ENCODE measurements at regions not wholly inside any gene's neighbourhood (a gene's known extent, or its start where the extent isn't known, plus 50 kb on each side); places are given as distances from the start of the nearest gene placed in this dataset.

DNA sequence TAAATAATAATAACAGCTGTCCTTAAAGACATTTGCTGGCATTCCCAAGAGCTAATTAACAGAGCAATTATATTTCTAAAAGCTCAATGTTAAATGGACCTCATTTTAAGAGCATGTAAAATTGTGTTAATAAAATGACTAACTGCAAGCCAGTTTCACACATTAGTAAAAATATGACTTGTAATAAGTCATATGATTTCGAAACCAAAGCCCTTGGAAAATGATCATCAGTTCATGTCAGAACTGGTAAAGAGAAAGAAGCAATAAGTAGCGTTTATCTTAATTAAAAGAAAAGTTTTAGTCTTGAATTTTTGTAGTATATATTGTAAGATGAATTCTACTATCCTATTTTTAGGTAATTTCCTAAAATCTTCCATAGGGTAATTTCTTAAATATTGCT is 310.7 kb downstream of the CNTN3 start:
- no peaks in the 10 kb centered on the region for H4K20me1 ChIP-seq (ENCODE audit: insufficient read depth)
- POLR2A ChIA-PET, result no interaction called here
- no peak overlapping the region for H3K27ac ChIP-seq (ENCODE audit: low read depth in 2 of 2, low read length in 1 of 2)
- TF ChIP-seq, protein P1, sequence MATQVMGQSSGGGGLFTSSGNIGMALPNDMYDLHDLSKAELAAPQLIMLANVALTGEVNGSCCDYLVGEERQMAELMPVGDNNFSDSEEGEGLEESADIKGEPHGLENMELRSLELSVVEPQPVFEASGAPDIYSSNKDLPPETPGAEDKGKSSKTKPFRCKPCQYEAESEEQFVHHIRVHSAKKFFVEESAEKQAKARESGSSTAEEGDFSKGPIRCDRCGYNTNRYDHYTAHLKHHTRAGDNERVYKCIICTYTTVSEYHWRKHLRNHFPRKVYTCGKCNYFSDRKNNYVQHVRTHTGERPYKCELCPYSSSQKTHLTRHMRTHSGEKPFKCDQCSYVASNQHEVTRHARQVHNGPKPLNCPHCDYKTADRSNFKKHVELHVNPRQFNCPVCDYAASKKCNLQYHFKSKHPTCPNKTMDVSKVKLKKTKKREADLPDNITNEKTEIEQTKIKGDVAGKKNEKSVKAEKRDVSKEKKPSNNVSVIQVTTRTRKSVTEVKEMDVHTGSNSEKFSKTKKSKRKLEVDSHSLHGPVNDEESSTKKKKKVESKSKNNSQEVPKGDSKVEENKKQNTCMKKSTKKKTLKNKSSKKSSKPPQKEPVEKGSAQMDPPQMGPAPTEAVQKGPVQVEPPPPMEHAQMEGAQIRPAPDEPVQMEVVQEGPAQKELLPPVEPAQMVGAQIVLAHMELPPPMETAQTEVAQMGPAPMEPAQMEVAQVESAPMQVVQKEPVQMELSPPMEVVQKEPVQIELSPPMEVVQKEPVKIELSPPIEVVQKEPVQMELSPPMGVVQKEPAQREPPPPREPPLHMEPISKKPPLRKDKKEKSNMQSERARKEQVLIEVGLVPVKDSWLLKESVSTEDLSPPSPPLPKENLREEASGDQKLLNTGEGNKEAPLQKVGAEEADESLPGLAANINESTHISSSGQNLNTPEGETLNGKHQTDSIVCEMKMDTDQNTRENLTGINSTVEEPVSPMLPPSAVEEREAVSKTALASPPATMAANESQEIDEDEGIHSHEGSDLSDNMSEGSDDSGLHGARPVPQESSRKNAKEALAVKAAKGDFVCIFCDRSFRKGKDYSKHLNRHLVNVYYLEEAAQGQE (IDR thresholded peaks at IDR 0.05; ENCODE audit: low read depth, low read length), result no peak
- no peak for TF ChIP-seq POLR2AphosphoS5 (IDR thresholded peaks at IDR 0.05; ENCODE audit: low read depth, low read length)
- TF ChIP-seq NRF1 (IDR thresholded peaks at IDR 0.05; ENCODE audit: low read depth, low read length), result no peak
- no peak for TF ChIP-seq EP300 (IDR thresholded peaks at IDR 0.05; ENCODE audit: borderline replicate concordance in 1 of 2, low read depth in 1 of 2, low read length in 1 of 2)
- TF ChIP-seq, protein P2, sequence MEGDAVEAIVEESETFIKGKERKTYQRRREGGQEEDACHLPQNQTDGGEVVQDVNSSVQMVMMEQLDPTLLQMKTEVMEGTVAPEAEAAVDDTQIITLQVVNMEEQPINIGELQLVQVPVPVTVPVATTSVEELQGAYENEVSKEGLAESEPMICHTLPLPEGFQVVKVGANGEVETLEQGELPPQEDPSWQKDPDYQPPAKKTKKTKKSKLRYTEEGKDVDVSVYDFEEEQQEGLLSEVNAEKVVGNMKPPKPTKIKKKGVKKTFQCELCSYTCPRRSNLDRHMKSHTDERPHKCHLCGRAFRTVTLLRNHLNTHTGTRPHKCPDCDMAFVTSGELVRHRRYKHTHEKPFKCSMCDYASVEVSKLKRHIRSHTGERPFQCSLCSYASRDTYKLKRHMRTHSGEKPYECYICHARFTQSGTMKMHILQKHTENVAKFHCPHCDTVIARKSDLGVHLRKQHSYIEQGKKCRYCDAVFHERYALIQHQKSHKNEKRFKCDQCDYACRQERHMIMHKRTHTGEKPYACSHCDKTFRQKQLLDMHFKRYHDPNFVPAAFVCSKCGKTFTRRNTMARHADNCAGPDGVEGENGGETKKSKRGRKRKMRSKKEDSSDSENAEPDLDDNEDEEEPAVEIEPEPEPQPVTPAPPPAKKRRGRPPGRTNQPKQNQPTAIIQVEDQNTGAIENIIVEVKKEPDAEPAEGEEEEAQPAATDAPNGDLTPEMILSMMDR (IDR thresholded peaks at IDR 0.05), result no peak
- no peak for TF ChIP-seq RAD21 (IDR thresholded peaks at IDR 0.05; ENCODE audit: low read length)
- TF ChIP-seq RFX5 (IDR thresholded peaks at IDR 0.05; ENCODE audit: low read length), result no peak
- TF ChIP-seq TCF12 (IDR thresholded peaks at IDR 0.05), result no peak
- no peak for TF ChIP-seq FOSL2 (IDR thresholded peaks at IDR 0.05; ENCODE audit: borderline replicate concordance, low read depth)
- TF ChIP-seq RCOR1 (IDR thresholded peaks at IDR 0.05; ENCODE audit: low read length), result no peak
- no peak for TF ChIP-seq EZH2phosphoT487 (IDR thresholded peaks at IDR 0.05; ENCODE audit: borderline replicate concordance, low read depth)
- no peak for TF ChIP-seq SMC3 (IDR thresholded peaks at IDR 0.05; ENCODE audit: low read depth, low read length)
- TF ChIP-seq TEAD4 (IDR thresholded peaks at IDR 0.05; ENCODE audit: borderline replicate concordance, insufficient read depth), result no peak
- no peak for TF ChIP-seq YY1 (IDR thresholded peaks at IDR 0.05; ENCODE audit: low read depth)
- no peak for TF ChIP-seq RXRA (IDR thresholded peaks at IDR 0.05; ENCODE audit: borderline replicate concordance, low read depth)
- TF ChIP-seq CHD2 (IDR thresholded peaks at IDR 0.05; ENCODE audit: low read length, partially characterized antibody), result no peak
- no peak for TF ChIP-seq MXI1 (IDR thresholded peaks at IDR 0.05; ENCODE audit: low read depth, low read length)
- TF ChIP-seq TAF1 (IDR thresholded peaks at IDR 0.05; ENCODE audit: borderline replicate concordance, low read depth, low read length), result no peak
- CTCF ChIA-PET, result no interaction called here
- peaks cover 0 to 12% of the 10 kb centered on the region in 2 experiments; a peak in 2 of 4 replicates for H3K4me1 ChIP-seq (ENCODE audit: control insufficient read depth in 1 of 2, insufficient read depth in 2 of 2, low read depth in 1 of 2, low read length in 1 of 2)
- no peak overlapping the region for H3K9ac ChIP-seq
- no peaks in the 10 kb centered on the region for H3F3A ChIP-seq (replicated peaks; ENCODE audit: insufficient read depth)
- no peak for DNase-seq
- H3K4me3 ChIP-seq (ENCODE audit: low read depth in 2 of 2, low read length in 1 of 2), result no peak overlapping the region
- H3K27me3 ChIP-seq (ENCODE audit: insufficient read depth), result no peaks in the 10 kb centered on the region
- no peak overlapping the region for H3K4me2 ChIP-seq
- no peaks in the 10 kb centered on the region for H3K9me2 ChIP-seq
- no peaks in the 10 kb centered on the region for H3K79me2 ChIP-seq (ENCODE audit: insufficient read depth)
- 53% methylated on average over 2 of the region's 2 CpGs for WGBS (ENCODE audit: low lambda C conversion rate)
- H3K9me3 ChIP-seq, result no peaks in the 10 kb centered on the region
- H3K36me3 ChIP-seq (replicated peaks in 1 of 2; ENCODE audit: control insufficient read depth in 1 of 2, insufficient read depth in 2 of 2, low read length in 1 of 2), result no peaks in the 10 kb centered on the region
- no peak overlapping the region for H2AFZ ChIP-seq (ENCODE audit: low read depth)
